Peyer's patch (tissue), 4 donors: ENCODE measurements at regions not wholly inside any gene's neighbourhood (a gene's known extent, or its start where the extent isn't known, plus 50 kb on each side); places are given as distances from the start of the nearest gene placed in this dataset.

Experiments used
- POLR2A ChIP-seq, 2 donors: fragments of 450-650 bp; IDR thresholded peaks; one replicate each; pipeline ENCODE4 v1.5.1; 2017; ENCODE audit warnings: antibody characterized with exemption in 2 of 2, mild to moderate bottlenecking in 2 of 2, moderate library complexity in 2 of 2
- TF ChIP-seq, protein P1 (sequence below), 6 experiments: fragments of 450-650 bp in 4 of 6; fragments of 200-600 bp in 2 of 6; sonication (generic) in 1 of 6; IDR thresholded peaks; one replicate each; pipeline ENCODE4 v1.5.1; 2017 to 2019; ENCODE audit warnings: antibody characterized with exemption in 6 of 6, mild to moderate bottlenecking in 3 of 6, moderate library complexity in 1 of 6

DNA sequence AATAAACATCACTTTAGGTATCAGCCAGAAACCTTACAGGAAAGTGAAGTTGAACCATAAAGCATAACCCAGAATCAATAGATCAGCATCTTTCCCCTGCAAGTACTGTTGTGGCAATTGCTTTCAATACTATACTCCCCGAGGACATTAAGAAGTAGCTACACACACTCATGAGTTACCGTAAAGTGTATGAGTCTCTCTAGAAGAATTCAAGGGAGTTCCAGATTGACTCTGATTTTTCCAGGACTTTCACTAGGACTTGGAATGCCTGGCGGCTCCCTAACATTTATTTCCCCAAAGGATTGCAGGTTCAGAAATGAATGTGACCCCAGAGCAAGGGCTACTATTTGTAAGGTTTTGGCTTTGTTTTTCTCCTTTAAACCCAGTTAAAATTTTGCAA is 465.4 kb upstream of the MDGA2 start:
- TF ChIP-seq, protein P1, sequence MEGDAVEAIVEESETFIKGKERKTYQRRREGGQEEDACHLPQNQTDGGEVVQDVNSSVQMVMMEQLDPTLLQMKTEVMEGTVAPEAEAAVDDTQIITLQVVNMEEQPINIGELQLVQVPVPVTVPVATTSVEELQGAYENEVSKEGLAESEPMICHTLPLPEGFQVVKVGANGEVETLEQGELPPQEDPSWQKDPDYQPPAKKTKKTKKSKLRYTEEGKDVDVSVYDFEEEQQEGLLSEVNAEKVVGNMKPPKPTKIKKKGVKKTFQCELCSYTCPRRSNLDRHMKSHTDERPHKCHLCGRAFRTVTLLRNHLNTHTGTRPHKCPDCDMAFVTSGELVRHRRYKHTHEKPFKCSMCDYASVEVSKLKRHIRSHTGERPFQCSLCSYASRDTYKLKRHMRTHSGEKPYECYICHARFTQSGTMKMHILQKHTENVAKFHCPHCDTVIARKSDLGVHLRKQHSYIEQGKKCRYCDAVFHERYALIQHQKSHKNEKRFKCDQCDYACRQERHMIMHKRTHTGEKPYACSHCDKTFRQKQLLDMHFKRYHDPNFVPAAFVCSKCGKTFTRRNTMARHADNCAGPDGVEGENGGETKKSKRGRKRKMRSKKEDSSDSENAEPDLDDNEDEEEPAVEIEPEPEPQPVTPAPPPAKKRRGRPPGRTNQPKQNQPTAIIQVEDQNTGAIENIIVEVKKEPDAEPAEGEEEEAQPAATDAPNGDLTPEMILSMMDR (IDR thresholded peaks at IDR 0.05) = no peak
- TF ChIP-seq POLR2A (IDR thresholded peaks at IDR 0.05) = no peak
